Glutamatergic neuron (in vitro differentiated cells): ENCODE measurements at regions not wholly inside any gene's neighbourhood (a gene's known extent, or its start where the extent isn't known, plus 50 kb on each side); places are given as distances from the start of the nearest gene placed in this dataset.

Experiments
- DNase-seq: peaks from one replicate; pipeline ENCODE4 v3.0.0; 2022
- H3K27ac Mint-ChIP-seq: one replicate; pipeline ENCODE4 v1.8.0; 2020; ENCODE audit warnings: mild to moderate bottlenecking, mixed read lengths, inconsistent platforms; ENCODE audit not compliant: unreplicated experiment
- H3K27me3 Mint-ChIP-seq: one replicate; pipeline ENCODE4 v1.8.0; 2020; ENCODE audit warnings: mild to moderate bottlenecking, moderate library complexity, mixed read lengths, inconsistent platforms; ENCODE audit not compliant: unreplicated experiment
- H3K36me3 Mint-ChIP-seq: one replicate; pipeline ENCODE4 v1.8.0; 2020; ENCODE audit warnings: mild to moderate bottlenecking, mixed read lengths, inconsistent platforms; ENCODE audit not compliant: unreplicated experiment
- H3K4me1 Mint-ChIP-seq: one replicate; pipeline ENCODE4 v1.8.0; 2020; ENCODE audit warnings: mild to moderate bottlenecking, low read depth, mixed read lengths, inconsistent platforms; ENCODE audit not compliant: unreplicated experiment
- H3K4me3 Mint-ChIP-seq: one replicate; pipeline ENCODE4 v1.8.0; 2020; ENCODE audit warnings: mild to moderate bottlenecking, mixed read lengths, inconsistent platforms; ENCODE audit not compliant: unreplicated experiment
- H3K9me3 Mint-ChIP-seq: one replicate; pipeline ENCODE4 v1.8.0; 2020; ENCODE audit warnings: mild to moderate bottlenecking, moderate library complexity, mixed read lengths, inconsistent platforms; ENCODE audit not compliant: unreplicated experiment
- TF ChIP-seq, protein P1 (sequence below): fragments of 200-600 bp; sonication (generic); IDR thresholded peaks from one replicate; pipeline ENCODE4 v1.5.0; 2021; ENCODE audit not compliant: partially characterized antibody, unreplicated experiment

DNA sequence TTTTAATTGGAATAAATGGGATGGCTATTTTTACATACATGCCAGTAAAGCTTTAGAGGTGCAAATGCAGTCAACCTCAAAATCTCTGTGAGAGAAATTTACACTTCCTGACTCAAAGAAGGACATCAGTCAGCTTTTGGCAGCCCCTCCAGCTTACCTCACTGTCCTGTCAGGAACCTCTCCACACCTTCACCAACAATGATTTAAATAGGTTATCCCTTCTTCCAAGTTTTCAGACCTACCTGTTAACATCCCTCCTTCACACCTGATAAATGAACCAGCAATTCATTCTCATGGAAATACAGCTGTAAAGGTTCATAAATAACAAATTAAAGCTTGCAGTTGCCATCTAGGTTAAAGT lies 286.1 kb downstream of the SHOX2 start:
- H3K36me3 Mint-ChIP-seq = no peaks in the 10 kb centered on the region
- peaks cover 4% of the 10 kb centered on the region for H3K4me1 Mint-ChIP-seq

DNA sequence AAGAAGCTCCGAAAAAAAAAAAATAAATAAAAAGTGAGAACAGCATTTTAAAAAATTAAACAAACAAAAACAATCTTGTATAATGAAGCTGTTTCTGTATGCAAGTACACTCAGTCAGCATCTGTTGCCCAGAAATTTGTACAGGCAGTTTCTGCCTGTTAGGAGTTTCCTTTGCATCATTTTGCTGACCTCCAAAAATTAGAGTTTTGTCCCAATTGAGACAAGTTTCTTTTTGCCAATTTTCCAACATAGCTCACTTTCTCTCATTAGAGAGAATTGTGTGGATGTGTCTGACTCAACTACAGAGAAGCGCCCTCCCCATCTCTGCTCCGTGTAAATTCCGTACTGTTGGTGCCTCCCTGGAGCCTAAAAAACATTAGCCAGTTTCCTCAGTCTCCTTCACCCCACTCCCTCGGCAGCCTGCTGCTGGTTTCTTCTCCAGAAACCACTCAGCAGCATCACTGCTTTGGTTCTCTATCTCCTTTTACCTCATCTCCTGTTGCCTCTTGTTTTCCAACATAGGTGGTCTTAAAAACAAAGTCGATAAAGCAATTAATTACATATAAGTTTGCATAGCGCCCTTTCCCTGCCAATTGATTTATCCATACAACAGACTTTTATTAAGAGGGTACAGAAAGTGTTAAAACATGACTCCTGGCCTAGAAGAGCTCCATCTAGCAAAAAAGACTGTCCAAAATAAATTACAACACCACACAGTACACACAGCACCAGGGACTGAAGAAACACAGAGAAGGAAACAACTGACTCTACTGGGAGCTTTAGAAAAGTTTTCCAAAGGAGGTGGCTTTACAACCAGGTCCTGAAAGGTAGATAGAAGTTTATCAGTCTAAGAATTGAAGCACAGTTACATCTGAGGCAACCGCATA lies 286.7 kb downstream of the SHOX2 start:
- no peak for DNase-seq
- no peak overlapping the region for H3K27ac Mint-ChIP-seq
- TF ChIP-seq, protein P1, sequence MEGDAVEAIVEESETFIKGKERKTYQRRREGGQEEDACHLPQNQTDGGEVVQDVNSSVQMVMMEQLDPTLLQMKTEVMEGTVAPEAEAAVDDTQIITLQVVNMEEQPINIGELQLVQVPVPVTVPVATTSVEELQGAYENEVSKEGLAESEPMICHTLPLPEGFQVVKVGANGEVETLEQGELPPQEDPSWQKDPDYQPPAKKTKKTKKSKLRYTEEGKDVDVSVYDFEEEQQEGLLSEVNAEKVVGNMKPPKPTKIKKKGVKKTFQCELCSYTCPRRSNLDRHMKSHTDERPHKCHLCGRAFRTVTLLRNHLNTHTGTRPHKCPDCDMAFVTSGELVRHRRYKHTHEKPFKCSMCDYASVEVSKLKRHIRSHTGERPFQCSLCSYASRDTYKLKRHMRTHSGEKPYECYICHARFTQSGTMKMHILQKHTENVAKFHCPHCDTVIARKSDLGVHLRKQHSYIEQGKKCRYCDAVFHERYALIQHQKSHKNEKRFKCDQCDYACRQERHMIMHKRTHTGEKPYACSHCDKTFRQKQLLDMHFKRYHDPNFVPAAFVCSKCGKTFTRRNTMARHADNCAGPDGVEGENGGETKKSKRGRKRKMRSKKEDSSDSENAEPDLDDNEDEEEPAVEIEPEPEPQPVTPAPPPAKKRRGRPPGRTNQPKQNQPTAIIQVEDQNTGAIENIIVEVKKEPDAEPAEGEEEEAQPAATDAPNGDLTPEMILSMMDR = no peak
- H3K4me1 Mint-ChIP-seq = peaks cover 5% of the 10 kb centered on the region
- no peak overlapping the region for H3K4me3 Mint-ChIP-seq
- H3K9me3 Mint-ChIP-seq = no peaks in the 10 kb centered on the region
- no peaks in the 10 kb centered on the region for H3K36me3 Mint-ChIP-seq
- no peaks in the 10 kb centered on the region for H3K27me3 Mint-ChIP-seq

More for the DNA sequence above, 286.1 kb downstream of the SHOX2 start:
- TF ChIP-seq, protein P1 = no peak
- no peaks in the 10 kb centered on the region for H3K9me3 Mint-ChIP-seq
- no peak overlapping the region for H3K27ac Mint-ChIP-seq
- H3K4me3 Mint-ChIP-seq = no peak overlapping the region
- no peak for DNase-seq
- no peaks in the 10 kb centered on the region for H3K27me3 Mint-ChIP-seq

- Mint-ChIP-seq H3K36me3 (no peaks in the 10 kb centered on the region), H3K27me3 (no peaks in the 10 kb centered on the region), H3K27ac (no peak overlapping the region), H3K4me1 (peaks cover 6% of the 10 kb centered on the region), H3K9me3 (no peaks in the 10 kb centered on the region), H3K4me3 (no peak overlapping the region)
- DNase-seq = no peak
- TF ChIP-seq, protein P1 = no peak
Observed at GRCh38 chr3:157816896-157817295, 289.3 kb downstream of the SHOX2 start.

GRCh38 chr3:157816296-157816695 lies 289.9 kb downstream of the SHOX2 start:
- TF ChIP-seq, protein P1 = no peak
- Mint-ChIP-seq H3K36me3 (no peaks in the 10 kb centered on the region), H3K27me3 (no peaks in the 10 kb centered on the region), H3K4me3 (no peak overlapping the region), H3K27ac (no peak overlapping the region), H3K9me3 (no peaks in the 10 kb centered on the region), H3K4me1 (peaks cover 10% of the 10 kb centered on the region)
- no peak for DNase-seq

- H3K27ac Mint-ChIP-seq = no peak overlapping the region
- H3K27me3 Mint-ChIP-seq = no peaks in the 10 kb centered on the region
- no peak overlapping the region for H3K4me3 Mint-ChIP-seq
- no peaks in the 10 kb centered on the region for H3K9me3 Mint-ChIP-seq
- no peak for DNase-seq
- no peaks in the 10 kb centered on the region for H3K36me3 Mint-ChIP-seq
- H3K4me1 Mint-ChIP-seq = peaks cover 13% of the 10 kb centered on the region
- TF ChIP-seq, protein P1 = no peak
Observed at GRCh38 chr3:157815739-157816138, 290.5 kb downstream of the SHOX2 start.
